Body of pancreas (tissue), 4 donors: ENCODE measurements at regions not wholly inside any gene's neighbourhood (a gene's known extent, or its start where the extent isn't known, plus 50 kb on each side); places are given as distances from the start of the nearest gene placed in this dataset.

Experiments used
- CTCF ChIP-seq, 7 experiments: fragments of 450-650 bp in 4 of 7; fragments of 200-600 bp in 3 of 7; sonication (generic) in 3 of 7; IDR thresholded peaks; one replicate each; pipeline ENCODE4 v1.5.1; 2016 to 2019; ENCODE audit warnings: antibody characterized with exemption in 7 of 7
- POLR2A ChIP-seq, 3 donors: fragments of 450-650 bp; IDR thresholded peaks; one replicate each; pipeline ENCODE4 v1.6.1; 2016; ENCODE audit warnings: antibody characterized with exemption in 3 of 3, mild to moderate bottlenecking in 2 of 3

GRCh38 chr6:108741331-108741989, 106.8 kb upstream of the ARMC2 start:
- TF ChIP-seq CTCF (IDR thresholded peaks at IDR 0.05), result no peak
- TF ChIP-seq POLR2A (IDR thresholded peaks at IDR 0.05), result no peak
